ENCODE measurements at regions not wholly inside any gene's neighbourhood (a gene's known extent, or its start where the extent isn't known, plus 50 kb on each side); places are given as distances from the start of the nearest gene placed in this dataset.

GRCh38 chr18:56276466-56276865 lies 361.9 kb downstream of the TXNL1 start:
- Histone ChIP-seq H2BK12ac (ENCODE audit: insufficient read length, low read depth, low read length) (no peak overlapping the region), H2BK120ac (ENCODE audit: low read depth, low read length, poor library complexity, severe bottlenecking) (no peak overlapping the region), H3K9ac (ENCODE audit: extremely low read depth, insufficient read length, low read length) (no peak overlapping the region), H2BK20ac (ENCODE audit: low read depth, low read length, poor library complexity, severe bottlenecking) (no peak overlapping the region), H3K79me1 (ENCODE audit: insufficient read depth, low read depth, low read length, poor library complexity, severe bottlenecking) (no peaks in the 10 kb centered on the region), H3K9me3 (ENCODE audit: control insufficient read depth, low read depth, low read length) (no peaks in the 10 kb centered on the region), H3K27ac (ENCODE audit: insufficient read length, low read depth, low read length) (no peak overlapping the region), H2BK5ac (ENCODE audit: insufficient read length, low read length) (no peak overlapping the region), H3K27me3 (ENCODE audit: insufficient read depth, low read length) (no peaks in the 10 kb centered on the region), H3K23me2 (ENCODE audit: insufficient read length, low read depth, low read length, poor library complexity, severe bottlenecking) (no peaks in the 10 kb centered on the region), H3K23ac (ENCODE audit: insufficient read length, low read depth, low read length) (no peak overlapping the region), H4K20me1 (ENCODE audit: control insufficient read depth, insufficient read depth, insufficient read length) (no peaks in the 10 kb centered on the region), H4K91ac (ENCODE audit: insufficient read length, low read depth, low read length) (no peak overlapping the region), H3K79me2 (ENCODE audit: insufficient read depth, low read length) (no peaks in the 10 kb centered on the region), H2AK5ac (ENCODE audit: insufficient read length, low read length) (no peak overlapping the region), H3K4me1 (ENCODE audit: insufficient read depth, low read length) (0 out of 2 replicates have a peak, but pooled peaks cover 4% of the 10 kb centered on the region), H3K14ac (ENCODE audit: insufficient read depth, low read length) (no peak overlapping the region), H2BK15ac (ENCODE audit: low read depth, low read length) (no peak overlapping the region), H3K4ac (ENCODE audit: low read depth, low read length) (no peak overlapping the region), H4K8ac (replicated peaks; ENCODE audit: insufficient read length, low read depth, low read length) (no peak overlapping the region), H4K5ac (ENCODE audit: insufficient read length, low read depth, low read length) (no peak overlapping the region), H3K18ac (ENCODE audit: insufficient read length, low read depth, low read length) (no peak overlapping the region), H3K56ac (ENCODE audit: insufficient read length, low read depth, low read length) (no peak overlapping the region), H2AFZ (ENCODE audit: low read length) (no peak overlapping the region), H3T11ph (ENCODE audit: low read length) (no peak overlapping the region), H3K4me2 (ENCODE audit: insufficient read depth, insufficient read length, low read length) (no peak overlapping the region)
- peak overlapping the region in 1 of 3 experiments; percentile 37; a peak in 1 of 7 replicates for H3K27ac Mint-ChIP-seq
- H3K36me3 Mint-ChIP-seq (ENCODE audit: insufficient read depth in 1 of 3, low read depth in 3 of 3): no peaks in the 10 kb centered on the region
- WGBS (ENCODE audit: extremely low coverage, insufficient read length, low lambda C conversion rate): no CpG with 5 or more reads among the region's 3 CpGs
- no peak for TF ChIP-seq CTCF (conservative IDR thresholded peaks at IDR 0.05)
- DNase-seq: no peak
- peaks cover 10 to 19% of the 10 kb centered on the region in 2 experiments for H3K4me1 Mint-ChIP-seq
- H3K9me3 Mint-ChIP-seq: no peaks in the 10 kb centered on the region
- H3K4me3 Mint-ChIP-seq: no peak overlapping the region
- no peaks in the 10 kb centered on the region for H3K27me3 Mint-ChIP-seq (ENCODE audit: low read depth)
